C4-2B (cell line): ENCODE measurements at regions not wholly inside any gene's neighbourhood (a gene's known extent, or its start where the extent isn't known, plus 50 kb on each side); places are given as distances from the start of the nearest gene placed in this dataset.
"Not testable (repeated sequence)": the region's sequence is repeated elsewhere in the genome, so short reads cannot be mapped to it uniquely, and the experiment has no call there.

Source experiments
- H3K27ac ChIP-seq: fragments of 450-650 bp; 2 replicates; pipeline ENCODE4 v1.5.1; 2017
- ZFX ChIP-seq: fragments of 450-650 bp; IDR thresholded peaks from 2 replicates; pipeline ENCODE4 v1.6.1; 2017
- TF ChIP-seq, protein P1 (sequence below): fragments of 450-650 bp; conservative IDR thresholded peaks from 2 replicates; pipeline ENCODE4 v1.5.1; 2017; ENCODE audit warnings: mild to moderate bottlenecking

DNA sequence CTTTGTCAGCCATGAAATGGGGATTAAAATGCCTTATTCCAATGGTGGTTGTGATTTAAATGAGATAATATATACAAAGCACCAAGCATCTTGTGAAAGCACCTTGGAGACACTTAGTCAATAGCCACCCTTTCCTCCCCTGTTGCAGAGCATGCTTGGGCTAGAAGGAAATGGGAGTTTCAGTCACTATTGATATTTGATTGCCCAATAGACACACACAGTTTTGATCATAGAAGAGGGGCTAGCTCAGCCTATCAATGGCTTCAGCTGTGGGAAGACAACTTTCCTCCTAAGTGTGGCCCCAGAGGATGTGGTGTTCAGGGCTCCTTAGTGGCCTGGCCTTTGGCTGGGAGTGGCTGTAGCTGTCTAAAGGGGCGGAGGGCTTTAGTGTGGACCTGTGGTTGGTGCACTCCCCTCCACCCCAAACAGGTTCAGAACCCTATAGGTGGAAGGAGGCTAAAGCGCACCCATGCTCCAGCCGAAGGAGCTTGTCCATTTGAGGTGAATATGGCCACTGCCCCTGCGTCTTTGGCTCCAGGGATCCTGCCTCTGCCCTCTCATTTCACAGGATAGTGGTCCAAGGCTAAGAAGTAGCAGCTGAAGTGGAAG lies 132.3 kb downstream of the TMEM30B start:
- no peak for TF ChIP-seq ZFX
- TF ChIP-seq, protein P1, sequence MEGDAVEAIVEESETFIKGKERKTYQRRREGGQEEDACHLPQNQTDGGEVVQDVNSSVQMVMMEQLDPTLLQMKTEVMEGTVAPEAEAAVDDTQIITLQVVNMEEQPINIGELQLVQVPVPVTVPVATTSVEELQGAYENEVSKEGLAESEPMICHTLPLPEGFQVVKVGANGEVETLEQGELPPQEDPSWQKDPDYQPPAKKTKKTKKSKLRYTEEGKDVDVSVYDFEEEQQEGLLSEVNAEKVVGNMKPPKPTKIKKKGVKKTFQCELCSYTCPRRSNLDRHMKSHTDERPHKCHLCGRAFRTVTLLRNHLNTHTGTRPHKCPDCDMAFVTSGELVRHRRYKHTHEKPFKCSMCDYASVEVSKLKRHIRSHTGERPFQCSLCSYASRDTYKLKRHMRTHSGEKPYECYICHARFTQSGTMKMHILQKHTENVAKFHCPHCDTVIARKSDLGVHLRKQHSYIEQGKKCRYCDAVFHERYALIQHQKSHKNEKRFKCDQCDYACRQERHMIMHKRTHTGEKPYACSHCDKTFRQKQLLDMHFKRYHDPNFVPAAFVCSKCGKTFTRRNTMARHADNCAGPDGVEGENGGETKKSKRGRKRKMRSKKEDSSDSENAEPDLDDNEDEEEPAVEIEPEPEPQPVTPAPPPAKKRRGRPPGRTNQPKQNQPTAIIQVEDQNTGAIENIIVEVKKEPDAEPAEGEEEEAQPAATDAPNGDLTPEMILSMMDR, result no peak
- no peak overlapping the region for H3K27ac ChIP-seq

DNA sequence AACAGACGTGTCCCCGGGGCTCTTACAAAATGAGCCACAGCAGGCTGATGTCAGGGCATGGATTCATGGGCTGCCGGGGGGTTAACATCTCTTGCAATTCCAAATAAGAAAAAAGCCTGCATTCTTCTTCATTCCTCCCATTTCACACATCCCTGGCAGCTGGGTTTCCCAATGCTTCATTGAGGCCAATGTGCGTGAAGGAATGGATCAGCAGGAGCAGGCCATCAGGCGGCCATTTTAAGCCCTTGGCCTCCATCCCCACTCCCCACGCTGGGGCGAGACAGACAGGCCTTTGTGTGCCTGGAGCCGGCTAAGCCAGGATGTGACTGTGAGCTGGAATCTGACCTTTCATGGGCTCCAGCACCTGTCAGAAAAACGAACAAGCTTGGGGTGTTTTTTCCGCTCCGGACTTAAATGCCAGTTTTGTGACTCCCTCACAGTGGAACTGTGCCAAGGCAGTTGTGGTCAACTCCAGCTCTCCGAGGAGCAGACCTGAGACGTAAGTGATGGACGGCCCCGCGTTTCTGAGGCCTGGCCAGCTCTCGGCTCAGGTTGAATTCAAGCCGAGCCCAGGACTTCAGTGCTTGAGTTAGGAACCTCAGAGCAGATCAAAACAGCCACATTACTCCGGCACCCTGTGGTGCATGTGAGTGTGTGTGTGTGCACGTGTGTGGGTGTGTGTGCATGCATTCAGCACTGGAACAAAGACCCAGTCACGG lies 133.1 kb downstream of the TMEM30B start:
- no peak overlapping the region for H3K27ac ChIP-seq
- TF ChIP-seq, protein P1, result no peak
- no peak for TF ChIP-seq ZFX

DNA sequence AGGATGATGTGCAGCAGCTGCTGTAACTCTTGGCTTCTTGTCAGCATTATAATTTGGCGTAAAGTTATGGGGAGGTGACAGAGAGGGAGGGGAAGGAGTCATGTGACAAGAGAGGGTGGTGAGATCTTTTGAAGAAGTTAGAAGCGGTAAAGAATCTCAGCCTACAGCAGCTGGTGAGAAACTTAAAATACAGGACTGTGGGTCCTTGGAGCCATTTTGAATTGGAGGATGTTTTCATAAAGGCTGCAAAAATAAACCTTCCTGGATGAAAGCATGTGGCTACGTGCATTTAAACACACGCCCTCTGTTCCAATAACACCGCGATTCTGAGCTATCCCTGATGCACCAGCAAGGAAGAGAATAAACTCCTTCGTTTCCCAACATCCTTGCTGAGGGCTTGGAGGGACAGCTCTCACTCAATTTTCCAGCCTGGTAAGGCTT lies 133.7 kb downstream of the TMEM30B start:
- no peak for TF ChIP-seq ZFX
- TF ChIP-seq, protein P1, result no peak
- H3K27ac ChIP-seq, result no peak overlapping the region

DNA sequence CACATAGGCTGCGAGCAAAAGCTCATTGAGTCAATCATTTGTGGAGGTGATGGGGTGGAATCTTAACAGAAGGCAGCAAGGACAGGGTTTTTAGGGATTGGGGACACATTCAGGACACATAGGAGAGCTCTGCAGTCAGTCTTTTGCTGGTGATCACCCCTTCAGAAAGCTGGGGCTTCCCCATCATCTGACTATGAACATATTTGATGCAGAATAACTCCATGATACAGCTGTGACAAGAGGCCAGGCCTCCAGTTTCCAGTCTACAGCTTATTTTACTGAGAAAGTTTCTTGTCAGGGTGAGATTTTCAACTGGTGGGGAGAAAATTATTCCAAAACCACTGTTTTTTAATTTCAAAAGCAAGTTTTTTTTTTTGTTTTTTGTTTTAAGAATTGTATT lies 134.2 kb downstream of the TMEM30B start:
- no peak overlapping the region for H3K27ac ChIP-seq
- no peak for TF ChIP-seq ZFX
- TF ChIP-seq, protein P1, result no peak

DNA sequence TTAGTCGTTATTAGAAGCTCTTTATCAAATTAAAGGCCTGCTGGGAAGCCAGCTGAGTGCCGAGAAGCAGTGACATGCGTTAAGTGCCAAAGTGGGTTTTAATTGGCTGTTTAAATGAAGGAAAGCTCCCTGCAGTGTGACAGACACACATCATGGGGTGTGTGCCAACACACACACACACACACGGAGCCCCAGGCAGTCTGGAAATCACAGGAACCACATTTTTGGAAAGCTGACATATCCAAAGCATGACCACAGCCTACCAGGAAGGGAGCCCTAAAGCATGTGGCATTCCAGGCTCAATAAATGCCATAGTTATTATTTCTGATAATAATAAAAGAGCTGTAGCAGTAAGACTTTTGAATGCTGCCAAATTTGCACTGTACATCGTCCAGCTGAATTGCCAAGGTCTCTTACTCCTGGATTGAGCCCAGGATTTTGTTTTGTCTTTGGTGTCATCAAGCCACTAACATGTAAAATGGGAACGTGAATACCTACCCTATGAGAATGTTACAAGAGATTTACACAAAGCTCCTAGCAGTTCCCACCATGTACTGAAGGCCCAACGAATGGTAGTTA lies 135.1 kb downstream of the TMEM30B start:
- TF ChIP-seq, protein P1, result no peak
- H3K27ac ChIP-seq, result no peak overlapping the region

DNA sequence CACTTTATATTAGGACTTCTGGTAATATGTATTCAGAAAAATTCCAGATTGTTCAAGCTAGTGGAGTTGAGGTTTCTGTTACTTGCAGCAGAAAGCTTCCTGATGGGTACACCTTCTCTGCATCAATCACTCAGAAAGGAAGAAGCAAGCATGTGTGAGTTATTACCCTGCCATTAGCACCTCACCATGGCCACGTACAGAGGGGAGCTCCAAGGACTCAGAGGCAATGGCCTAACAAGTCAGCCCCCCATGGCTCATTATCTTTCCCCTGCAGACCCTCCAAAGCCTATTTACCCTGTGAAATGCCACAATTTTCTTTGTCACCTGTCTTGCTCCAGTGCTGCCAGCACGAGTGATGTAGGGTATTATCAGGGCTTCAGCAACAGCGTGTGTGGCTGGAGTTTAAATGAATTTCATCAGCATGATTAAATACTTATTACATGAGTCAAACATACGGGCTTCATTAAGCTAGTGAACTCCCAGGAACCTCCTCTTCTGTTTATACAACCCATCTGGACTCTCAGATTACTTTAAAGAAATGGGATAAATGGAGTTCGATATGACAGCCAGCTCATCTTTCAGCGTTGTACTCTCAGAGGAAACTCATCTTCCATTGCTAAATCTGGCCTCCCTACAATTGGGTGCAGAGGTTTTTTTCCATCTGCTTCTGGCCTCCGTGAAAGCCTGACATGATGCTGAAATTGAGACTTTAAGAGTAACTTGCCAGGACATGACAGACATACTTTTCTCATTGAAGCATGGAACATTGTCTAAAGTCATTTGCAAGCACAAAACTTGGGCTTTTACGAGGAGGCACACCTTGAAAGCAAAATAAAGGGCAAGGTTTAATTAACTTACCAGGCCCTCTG lies 135.9 kb downstream of the TMEM30B start:
- no peak overlapping the region for H3K27ac ChIP-seq
- TF ChIP-seq ZFX, result no peak
- TF ChIP-seq, protein P1, result no peak

DNA sequence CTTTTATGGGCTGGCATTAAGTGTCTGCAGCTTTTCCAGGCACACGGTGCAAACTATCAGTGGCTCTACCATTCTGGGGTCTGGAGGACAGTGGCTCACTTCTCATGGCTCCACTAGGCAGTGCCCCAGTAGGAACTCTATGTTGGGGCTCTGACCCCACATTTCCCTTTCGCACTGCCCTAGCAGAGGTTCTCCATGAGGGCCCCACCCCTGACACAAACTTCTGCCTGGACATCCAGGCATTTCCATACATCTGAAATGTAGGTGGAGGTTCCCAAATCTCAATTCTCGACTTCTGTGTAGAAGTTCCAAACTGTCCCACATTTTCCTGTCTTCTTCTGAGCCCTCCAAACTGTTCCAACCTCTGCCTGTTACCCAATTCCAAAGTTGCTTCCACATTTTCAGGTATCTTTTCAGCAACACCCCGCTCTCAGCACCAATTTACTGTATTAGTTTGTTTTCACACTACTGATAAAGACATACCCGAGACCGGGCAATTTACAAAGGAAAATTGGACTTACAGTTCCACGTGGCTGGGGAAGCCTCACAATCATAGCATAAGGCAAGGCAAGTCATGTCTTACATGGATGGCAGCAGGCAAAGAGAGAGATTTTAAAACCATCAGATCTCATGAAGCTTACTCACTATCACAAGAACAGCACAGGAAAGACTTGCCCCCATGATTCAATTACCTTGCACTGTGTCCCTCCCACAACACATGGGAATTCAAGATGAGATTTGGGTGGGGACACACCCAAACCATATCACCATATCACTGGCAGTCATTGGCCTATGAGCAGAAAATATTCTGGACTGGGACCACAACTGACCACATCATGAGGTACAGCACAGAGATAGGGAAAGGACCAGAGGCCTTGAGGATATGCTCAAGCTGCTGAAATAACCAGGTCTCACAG lies 136.8 kb downstream of the TMEM30B start:
- not testable (repeated sequence) for H3K27ac ChIP-seq
